Nephron progenitor cell (in vitro differentiated cells): ENCODE measurements at regions not wholly inside any gene's neighbourhood (a gene's known extent, or its start where the extent isn't known, plus 50 kb on each side); places are given as distances from the start of the nearest gene placed in this dataset.

Source experiments
- DNase-seq: peaks from one replicate; pipeline ENCODE4 v3.0.0; 2021
- H3K27ac Mint-ChIP-seq: 2 replicates; pipeline ENCODE4 v1.8.0; 2021; ENCODE audit warnings: mild to moderate bottlenecking, moderate library complexity, mixed read lengths
- H3K27me3 Mint-ChIP-seq: 2 replicates; pipeline ENCODE4 v1.8.0; 2021; ENCODE audit warnings: mild to moderate bottlenecking, low read depth, mixed read lengths; ENCODE audit not compliant: poor library complexity
- H3K36me3 Mint-ChIP-seq: 2 replicates; pipeline ENCODE4 v1.8.0; 2021; ENCODE audit warnings: low read depth, mixed read lengths
- H3K4me1 Mint-ChIP-seq: 2 replicates; pipeline ENCODE4 v1.8.0; 2021; ENCODE audit warnings: mixed read lengths
- H3K4me3 Mint-ChIP-seq: 2 replicates; pipeline ENCODE4 v1.8.0; 2021; ENCODE audit warnings: mild to moderate bottlenecking, moderate library complexity, mixed read lengths
- H3K9me3 Mint-ChIP-seq: 2 replicates; pipeline ENCODE4 v1.8.0; 2021; ENCODE audit warnings: mild to moderate bottlenecking, moderate library complexity, mixed read lengths
- TF ChIP-seq, protein P1 (sequence below): fragments of 200-600 bp; sonication (generic); IDR thresholded peaks from 2 replicates; pipeline ENCODE4 v1.5.0; 2021; ENCODE audit warnings: antibody characterized with exemption

GRCh38 chr13:81305928-81306327 is 965.0 kb upstream of the SPRY2 start:
- Mint-ChIP-seq H3K36me3 (no peaks in the 10 kb centered on the region), H3K4me1 (no peaks in the 10 kb centered on the region), H3K9me3 (no peaks in the 10 kb centered on the region), H3K27me3 (no peaks in the 10 kb centered on the region), H3K4me3 (no peak overlapping the region), H3K27ac (no peak overlapping the region)
- TF ChIP-seq, protein P1, sequence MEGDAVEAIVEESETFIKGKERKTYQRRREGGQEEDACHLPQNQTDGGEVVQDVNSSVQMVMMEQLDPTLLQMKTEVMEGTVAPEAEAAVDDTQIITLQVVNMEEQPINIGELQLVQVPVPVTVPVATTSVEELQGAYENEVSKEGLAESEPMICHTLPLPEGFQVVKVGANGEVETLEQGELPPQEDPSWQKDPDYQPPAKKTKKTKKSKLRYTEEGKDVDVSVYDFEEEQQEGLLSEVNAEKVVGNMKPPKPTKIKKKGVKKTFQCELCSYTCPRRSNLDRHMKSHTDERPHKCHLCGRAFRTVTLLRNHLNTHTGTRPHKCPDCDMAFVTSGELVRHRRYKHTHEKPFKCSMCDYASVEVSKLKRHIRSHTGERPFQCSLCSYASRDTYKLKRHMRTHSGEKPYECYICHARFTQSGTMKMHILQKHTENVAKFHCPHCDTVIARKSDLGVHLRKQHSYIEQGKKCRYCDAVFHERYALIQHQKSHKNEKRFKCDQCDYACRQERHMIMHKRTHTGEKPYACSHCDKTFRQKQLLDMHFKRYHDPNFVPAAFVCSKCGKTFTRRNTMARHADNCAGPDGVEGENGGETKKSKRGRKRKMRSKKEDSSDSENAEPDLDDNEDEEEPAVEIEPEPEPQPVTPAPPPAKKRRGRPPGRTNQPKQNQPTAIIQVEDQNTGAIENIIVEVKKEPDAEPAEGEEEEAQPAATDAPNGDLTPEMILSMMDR = no peak
- DNase-seq = no peak

DNA sequence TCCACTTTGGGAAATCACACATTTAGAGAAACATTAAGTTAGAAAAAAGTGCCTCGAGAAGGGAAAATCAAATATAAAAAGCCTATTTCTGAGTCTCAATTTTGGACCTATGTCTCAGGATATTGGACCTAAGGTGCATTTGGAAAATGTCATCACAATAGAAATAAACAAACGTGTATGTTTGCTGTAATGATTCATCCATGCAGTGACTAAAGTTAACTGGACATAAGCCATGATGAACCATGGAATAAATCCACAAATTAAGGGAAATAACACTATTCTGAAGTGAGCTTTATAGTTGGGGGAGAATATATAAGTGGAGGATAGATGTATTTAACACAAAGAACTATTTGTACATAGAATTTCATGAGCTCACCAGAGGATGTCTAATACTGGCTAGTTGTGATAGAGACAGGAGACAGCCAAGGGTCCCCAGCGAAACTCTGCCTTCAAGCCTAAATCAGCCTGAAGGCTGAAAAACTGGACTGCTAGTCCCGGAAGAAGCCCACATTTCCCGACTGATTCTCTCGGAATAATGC is 963.3 kb upstream of the SPRY2 start:
- Mint-ChIP-seq H3K4me1 (no peaks in the 10 kb centered on the region), H3K27ac (no peak overlapping the region), H3K27me3 (no peaks in the 10 kb centered on the region), H3K9me3 (no peaks in the 10 kb centered on the region), H3K36me3 (no peaks in the 10 kb centered on the region), H3K4me3 (no peak overlapping the region)
- TF ChIP-seq, protein P1 = no peak
- DNase-seq = no peak

- Mint-ChIP-seq H3K4me1 (no peaks in the 10 kb centered on the region), H3K36me3 (no peaks in the 10 kb centered on the region), H3K4me3 (no peak overlapping the region), H3K9me3 (no peaks in the 10 kb centered on the region), H3K27me3 (no peaks in the 10 kb centered on the region), H3K27ac (no peak overlapping the region)
- DNase-seq = no peak
- TF ChIP-seq, protein P1 = no peak
These were observed 961.8 kb upstream of the SPRY2 start for GRCh38 chr13:81302677-81303076.

- Mint-ChIP-seq H3K4me3 (no peak overlapping the region), H3K36me3 (no peaks in the 10 kb centered on the region), H3K4me1 (no peaks in the 10 kb centered on the region), H3K27me3 (no peaks in the 10 kb centered on the region), H3K27ac (no peak overlapping the region), H3K9me3 (no peaks in the 10 kb centered on the region)
- TF ChIP-seq, protein P1 = no peak
- DNase-seq = no peak
These were observed 961.2 kb upstream of the SPRY2 start for GRCh38 chr13:81302125-81302524.

GRCh38 chr13:81295177-81295576 is 954.3 kb upstream of the SPRY2 start:
- Mint-ChIP-seq H3K36me3 (no peaks in the 10 kb centered on the region), H3K27ac (no peak overlapping the region), H3K9me3 (no peaks in the 10 kb centered on the region), H3K27me3 (no peaks in the 10 kb centered on the region), H3K4me1 (peaks cover 10% of the 10 kb centered on the region), H3K4me3 (no peak overlapping the region)
- DNase-seq = no peak
- TF ChIP-seq, protein P1 = no peak

- DNase-seq = no peak
These were observed 952.8 kb upstream of the SPRY2 start for GRCh38 chr13:81293594-81294164.

More at GRCh38 chr13:81293594-81294164, 952.8 kb upstream of the SPRY2 start:
- Mint-ChIP-seq H3K27me3 (no peaks in the 10 kb centered on the region), H3K27ac (no peak overlapping the region), H3K9me3 (no peaks in the 10 kb centered on the region), H3K4me1 (peaks cover 10% of the 10 kb centered on the region), H3K36me3 (no peaks in the 10 kb centered on the region), H3K4me3 (no peak overlapping the region)
- TF ChIP-seq, protein P1 = no peak
